ENCODE measurements at regions not wholly inside any gene's neighbourhood (a gene's known extent, or its start where the extent isn't known, plus 50 kb on each side); places are given as distances from the start of the nearest gene placed in this dataset.

DNA sequence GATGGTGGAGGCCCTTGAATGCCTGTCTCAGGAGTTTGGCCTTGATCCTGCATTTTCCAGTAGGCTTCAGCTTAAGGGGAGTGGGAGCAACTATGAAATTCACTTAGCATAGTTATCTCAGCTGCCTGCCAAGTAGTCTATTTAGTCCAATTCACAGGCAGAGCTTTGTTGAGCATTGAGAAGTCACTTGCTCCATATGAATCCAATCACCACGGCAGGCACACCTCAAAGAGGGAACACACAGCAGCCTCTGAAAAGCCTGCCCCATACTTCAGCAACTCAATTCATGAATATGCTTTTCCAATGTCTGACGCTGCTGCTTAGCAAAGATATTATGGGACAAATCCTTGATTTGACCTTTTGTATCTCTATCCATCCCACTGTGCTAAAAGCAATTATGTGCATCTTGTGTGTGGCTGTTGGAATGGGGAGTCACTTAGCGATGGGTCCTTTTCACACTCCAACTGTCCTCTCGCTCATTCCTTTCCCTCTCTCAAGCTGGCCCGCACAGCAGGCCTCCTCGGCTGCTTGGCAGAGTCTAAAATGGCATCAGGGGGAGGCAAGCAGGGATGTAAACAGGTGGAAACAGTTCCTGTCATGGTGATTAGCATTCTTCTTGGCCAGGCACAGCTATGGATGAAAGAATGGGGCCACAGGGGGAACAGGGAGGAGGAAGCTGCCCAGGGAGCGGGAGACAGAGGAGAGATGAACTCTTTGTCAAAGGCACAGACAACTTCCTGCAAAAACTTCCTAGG lies 56.0 kb upstream of the LRPPRC start:
- H3K36me3 ChIP-seq (ENCODE audit: control insufficient read depth in 2 of 4, insufficient read depth in 4 of 4, low read length in 3 of 4): no peaks in the 10 kb centered on the region
- ChIA-PET POLR2A (ENCODE audit: partially characterized antibody) (interaction anchor here (0.7 to 1.0 kb wide), 2 partner anchors 12 to 57 kb away, joined by 3 read pairs; no protein-coding TSS in a partner anchor), CTCF (ENCODE audit: partially characterized antibody) (interaction anchor here (0.5 to 5.3 kb wide), 11 partner anchors 8 to 244 kb away, joined by 3 to 39 read pairs (median 3); no protein-coding TSS in a partner anchor)
- no peak overlapping the region for H4K8ac ChIP-seq (ENCODE audit: extremely low read depth, insufficient read depth, low read length)
- no peak overlapping the region for H2BK120ac ChIP-seq (replicated peaks; ENCODE audit: low read depth, low read length)
- H3K18ac ChIP-seq (ENCODE audit: extremely low read depth, low read length): no peak overlapping the region
- peak overlapping the region; percentile 66; the same call in 1 of the 2 replicates for H2BK20ac ChIP-seq (ENCODE audit: low read length)
- H2BK15ac ChIP-seq (ENCODE audit: low read length): peak overlapping the region; percentile 33; the same call in 1 of the 2 replicates
- H2AK5ac ChIP-seq (ENCODE audit: low read depth, low read length): no peak overlapping the region
- no peak overlapping the region; a peak in 1 of 8 replicates for H3K4me3 ChIP-seq (ENCODE audit: extremely low read depth in 1 of 4, insufficient read depth in 2 of 4, low read depth in 3 of 4, low read length in 4 of 4)
- no peak overlapping the region for H3K27ac ChIP-seq (ENCODE audit: low read depth, low read length)
- H2BK12ac ChIP-seq (ENCODE audit: low read depth, low read length): no peak overlapping the region
- no peaks in the 10 kb centered on the region for H3K79me2 ChIP-seq (ENCODE audit: control insufficient read depth in 1 of 2, insufficient read depth in 2 of 2, low read length in 2 of 2)
- no peaks in the 10 kb centered on the region; a peak in 1 of 7 replicates for H3K27me3 ChIP-seq (replicated peaks in 1 of 4; ENCODE audit: control insufficient read depth in 3 of 4, extremely low read depth in 1 of 4, insufficient read depth in 3 of 4, low read length in 3 of 4)
- peak overlapping the region; percentile 29; the same call in 1 of the 2 replicates for H2BK5ac ChIP-seq (ENCODE audit: low read depth, low read length)
- H4K91ac ChIP-seq (replicated peaks; ENCODE audit: insufficient read length, low read length): peak overlapping the region; percentile 6
- H3K56ac ChIP-seq (replicated peaks; ENCODE audit: insufficient read length, low read depth, low read length): no peak overlapping the region
- H3K79me1 ChIP-seq (ENCODE audit: low read depth, low read length): no peaks in the 10 kb centered on the region
- H3K14ac ChIP-seq (ENCODE audit: insufficient read length): no peak overlapping the region
- WGBS, 2 experiments (ENCODE audit: extremely low coverage in 1 of 2, insufficient coverage in 1 of 2, insufficient read length in 1 of 2, insufficient replicate concordance in 2 of 2, low coverage in 1 of 2, low lambda C conversion rate in 2 of 2, missing lambda C conversion rate in 1 of 2): 64% methylated on average over 7 of the region's 7 CpGs; no CpG with 5 or more reads in 1 of the 2 experiments
- peak overlapping the region in 1 of 2 experiments; percentile 29; a peak in 1 of 4 replicates for H3K4me2 ChIP-seq (ENCODE audit: insufficient read depth in 1 of 2, low read depth in 2 of 2, low read length in 2 of 2)
- H3K9me3 ChIP-seq (ENCODE audit: insufficient read depth in 2 of 2, low read depth in 1 of 2, low read length in 1 of 2): no peaks in the 10 kb centered on the region
- H3K9ac ChIP-seq (replicated peaks in 1 of 4; ENCODE audit: extremely low read depth in 1 of 4, low read depth in 3 of 4, low read length in 3 of 4): no peak overlapping the region
- H4K5ac ChIP-seq (ENCODE audit: insufficient read length, low read depth, low read length): no peak overlapping the region
- FAIRE-seq: peak; percentile 69
- no peak overlapping the region for H3K4ac ChIP-seq (replicated peaks; ENCODE audit: insufficient read length, low read depth, low read length)
- peak overlapping the region; percentile 22; the same call in 1 of the 2 replicates for H2AFZ ChIP-seq (ENCODE audit: low read length)
- peaks cover 3 to 14% (median 8%) of the 10 kb centered on the region in 4 experiments; a peak in 5 of 7 replicates for H3K4me1 ChIP-seq (replicated peaks in 1 of 4; ENCODE audit: control insufficient read depth in 3 of 4, insufficient read depth in 4 of 4, low read length in 3 of 4)
- no peak for DNase-seq (ENCODE audit: low read depth in 1 of 2, low spot score in 2 of 2)
- H3K23me2 ChIP-seq (ENCODE audit: low read depth, low read length): no peaks in the 10 kb centered on the region
- no peaks in the 10 kb centered on the region for H4K20me1 ChIP-seq (replicated peaks in 1 of 2; ENCODE audit: control insufficient read depth in 1 of 2, insufficient read depth in 2 of 2, low read length in 2 of 2)
- no peak overlapping the region for H3K23ac ChIP-seq (ENCODE audit: insufficient read length)
- peak in 1 of 2 experiments; percentile 41; a peak in 1 of 3 replicates for TF ChIP-seq EP300 (IDR thresholded peaks at IDR 0.05; ENCODE audit: borderline replicate concordance in 1 of 2, low read depth in 2 of 2, low read length in 2 of 2)
- peak; percentile 43; the same call in 1 of the 2 replicates for TF ChIP-seq TEAD4 (IDR thresholded peaks at IDR 0.05; ENCODE audit: low read depth, low read length)
- TF ChIP-seq SIN3A (conservative IDR thresholded peaks at IDR 0.05 in 1 of 2, IDR thresholded peaks at IDR 0.05 in 1 of 2; ENCODE audit: low read depth in 1 of 2, low read length in 2 of 2): 0 out of 4 replicates have a peak, but pooled peaks of 1 of the 2 experiments have one; percentile 44
- peak; percentile 56 for TF ChIP-seq ASH2L (IDR thresholded peaks at IDR 0.05; ENCODE audit: low read length)
- TF ChIP-seq TAF1 (IDR thresholded peaks at IDR 0.05; ENCODE audit: low read depth, low read length): no peak
- no peak for TF ChIP-seq SP2 (IDR thresholded peaks at IDR 0.05; ENCODE audit: low read length)
- no peak for TF ChIP-seq RAD21 (IDR thresholded peaks at IDR 0.05 in 1 of 2, conservative IDR thresholded peaks at IDR 0.05 in 1 of 2; ENCODE audit: low read depth in 2 of 2, low read length in 2 of 2)
- no peak for TF ChIP-seq EZH2 (IDR thresholded peaks at IDR 0.05; ENCODE audit: low read depth, low read length, severe bottlenecking)
- TF ChIP-seq SRF (IDR thresholded peaks at IDR 0.05; ENCODE audit: low read depth, low read length): no peak
- TF ChIP-seq TCF12 (IDR thresholded peaks at IDR 0.05; ENCODE audit: low read depth, low read length): no peak
- TF ChIP-seq CTBP2 (IDR thresholded peaks at IDR 0.05; ENCODE audit: borderline replicate concordance, insufficient read depth, insufficient read length, low read length): no peak
